NCI-H2081 treated with DMSO at 0.1 percent for 48 hours (cell line): ENCODE measurements at regions not wholly inside any gene's neighbourhood (a gene's known extent, or its start where the extent isn't known, plus 50 kb on each side); places are given as distances from the start of the nearest gene placed in this dataset.
A peak's percentile ranks its signal among the peaks of the same experiment; 100 is the strongest.

Source experiments
- DNase-seq: peaks from one replicate; lab custom pipeline; 2025; lab: John Stamatoyannopoulos, UW

DNA sequence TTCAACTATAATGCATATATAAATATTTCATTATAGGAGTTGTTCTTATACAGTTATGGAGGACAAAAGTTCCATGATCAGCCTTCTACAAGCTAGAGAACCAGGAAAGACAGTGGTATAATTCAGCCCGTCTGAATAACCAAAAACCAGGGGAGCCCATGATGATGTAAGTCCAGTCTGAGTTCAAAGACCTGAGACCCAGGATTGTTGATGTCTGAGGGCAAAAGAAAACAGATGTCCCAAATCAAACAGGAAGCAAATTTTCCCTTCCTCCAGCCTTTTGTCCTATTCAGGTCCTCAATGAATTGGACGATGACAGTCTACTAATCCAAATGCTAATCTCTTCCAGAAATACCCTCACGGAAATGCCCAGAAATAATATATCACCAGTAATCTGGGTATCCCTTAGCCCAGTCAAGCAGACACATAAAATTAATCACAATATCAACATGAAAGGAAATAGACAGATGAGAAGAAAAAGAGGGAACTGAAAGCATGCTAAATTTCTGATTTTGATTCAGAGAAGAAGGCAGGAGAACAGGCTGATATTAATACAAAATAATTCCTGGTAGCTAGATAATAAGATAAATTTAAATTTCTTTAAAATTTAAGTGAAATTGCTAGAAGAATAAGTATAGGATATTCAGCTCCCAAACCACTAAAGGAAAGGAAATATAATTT is 255.6 kb upstream of the CTAGE1 start:
- DNase-seq = no peak

DNA sequence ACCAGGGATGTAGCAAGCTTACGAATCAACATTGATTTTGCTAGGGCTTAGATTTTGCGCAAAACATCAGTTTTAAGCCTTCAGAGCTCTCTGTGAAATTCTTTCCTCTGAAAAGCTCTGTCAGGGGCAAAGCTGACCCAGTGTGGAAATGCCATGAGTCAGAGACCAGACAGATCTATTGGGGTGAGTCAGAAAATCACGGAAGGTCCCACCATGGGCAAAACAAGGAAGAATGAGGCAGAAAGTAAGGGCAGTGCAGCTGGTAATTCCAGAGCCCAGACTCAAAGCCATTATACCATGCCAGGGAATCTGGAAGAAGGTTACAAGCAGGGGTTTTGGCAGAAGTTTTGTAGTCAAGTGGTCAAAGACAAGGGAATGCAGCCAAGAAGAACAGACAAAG is 256.6 kb upstream of the CTAGE1 start:
- DNase-seq = no peak

DNA sequence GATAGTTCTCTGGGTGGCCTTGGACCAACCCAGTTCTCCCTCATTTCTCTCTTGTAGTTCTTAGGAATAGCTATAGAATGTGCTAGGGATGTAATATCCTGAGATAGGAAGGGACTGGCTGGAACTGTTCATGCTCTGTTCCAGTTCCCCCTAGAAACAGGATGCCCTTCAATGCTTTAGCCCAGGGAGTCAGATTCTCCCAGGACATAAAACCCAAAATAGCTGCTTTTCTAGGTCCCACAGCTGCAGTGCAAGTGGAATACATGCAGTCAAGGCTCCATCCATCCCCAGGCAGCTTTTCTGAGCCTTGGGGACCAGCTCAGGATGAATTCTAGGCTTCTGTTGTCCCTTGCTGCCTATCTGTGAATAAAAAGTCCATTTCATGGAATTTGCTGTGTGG is 257.3 kb upstream of the CTAGE1 start:
- no peak for DNase-seq

DNA sequence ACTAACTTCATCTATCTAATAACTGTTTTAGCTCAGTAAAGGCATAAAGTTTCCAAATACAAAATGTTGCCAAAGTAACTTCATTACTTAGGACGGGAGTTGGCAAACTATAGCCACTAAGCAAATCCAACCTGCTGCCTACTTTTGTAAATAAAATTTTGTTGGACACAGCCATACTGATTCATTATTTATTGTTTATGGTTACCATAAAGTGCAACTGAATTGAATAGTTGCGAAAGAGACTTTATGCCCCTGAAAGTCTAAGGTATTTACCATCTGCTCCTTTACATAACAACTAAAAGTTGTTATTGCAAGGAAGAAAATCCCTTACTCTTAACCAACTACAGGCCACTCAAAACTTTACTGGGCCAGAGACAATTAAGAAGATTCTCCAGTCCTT is 256.7 kb upstream of the RBBP8 start:
- DNase-seq = no peak

DNA sequence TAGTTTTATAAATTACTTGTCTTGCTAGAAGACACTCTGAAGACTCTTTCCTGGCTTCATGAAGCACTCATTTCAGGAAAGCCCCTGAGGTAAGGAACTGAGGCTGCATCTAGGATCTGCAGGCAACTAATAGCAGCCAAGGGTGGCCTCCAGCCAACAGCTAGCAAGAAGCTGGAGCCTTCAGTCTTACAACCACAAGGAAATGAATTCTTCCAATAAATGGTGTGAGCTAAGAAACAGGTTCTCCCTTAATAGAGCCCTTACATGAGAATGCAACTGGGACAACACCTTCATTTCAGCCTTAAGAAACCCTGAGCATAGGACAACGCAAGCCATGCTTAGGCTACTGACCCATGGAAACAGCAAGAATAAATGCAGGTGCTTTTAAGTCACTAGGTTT is 254.6 kb upstream of the RBBP8 start:
- no peak for DNase-seq

DNA sequence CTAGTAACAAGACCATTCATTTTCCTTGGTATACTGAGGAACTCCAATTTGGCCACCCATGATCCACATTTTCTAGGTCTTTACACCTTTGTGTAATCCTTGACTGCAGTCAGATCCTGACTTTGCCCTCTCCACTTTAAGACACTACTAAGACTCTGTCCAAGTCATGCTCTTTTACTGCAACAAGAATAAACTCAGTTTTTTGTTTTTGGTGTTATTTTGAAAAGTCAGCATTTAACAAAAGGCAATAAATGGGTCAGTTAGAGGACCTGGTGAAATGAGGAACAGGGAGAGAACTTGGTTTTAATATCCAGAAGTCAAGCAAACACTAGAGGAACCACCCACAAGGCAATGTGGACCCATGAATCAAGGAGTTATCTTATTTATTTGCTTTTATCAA is 252.2 kb upstream of the RBBP8 start:
- no peak for DNase-seq

DNA sequence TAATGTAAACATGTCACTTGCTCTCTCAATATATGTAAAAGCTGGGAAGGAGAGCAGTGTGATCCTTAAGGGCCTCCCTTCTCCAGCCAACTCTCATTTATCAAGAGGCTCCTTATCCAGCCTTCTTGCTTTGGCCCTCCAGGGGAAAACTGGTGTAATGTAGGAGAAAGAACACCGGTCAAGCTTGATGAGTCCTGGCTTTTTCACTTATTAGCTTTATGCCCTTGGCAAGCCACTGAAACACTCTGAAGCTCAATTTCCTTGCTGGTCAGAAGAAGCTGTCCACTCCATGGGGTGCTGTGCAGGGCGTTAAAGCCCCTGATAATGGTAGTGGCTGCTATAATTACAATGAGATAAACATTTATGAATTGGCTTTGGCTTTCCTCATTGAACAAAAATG is 251.2 kb upstream of the RBBP8 start:
- DNase-seq = no peak

DNA sequence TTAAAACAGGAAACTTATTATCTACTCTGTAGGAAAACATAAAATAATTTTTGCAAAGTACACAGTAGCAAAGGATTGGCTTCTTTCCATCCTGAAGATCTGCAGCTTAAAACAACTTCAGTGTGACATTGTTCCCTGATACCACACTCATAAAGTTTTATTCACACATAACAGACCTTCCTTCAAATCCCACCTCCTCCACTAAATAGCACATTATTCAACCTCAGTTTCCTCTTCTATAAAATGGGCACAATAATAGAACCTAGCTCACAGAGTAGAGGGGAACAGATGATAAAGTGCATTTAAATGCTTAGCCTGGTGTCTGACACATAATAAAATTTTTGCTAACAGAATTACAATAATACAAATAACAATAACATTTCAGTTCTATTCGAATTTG is 250.4 kb upstream of the RBBP8 start:
- DNase-seq = no peak

DNA sequence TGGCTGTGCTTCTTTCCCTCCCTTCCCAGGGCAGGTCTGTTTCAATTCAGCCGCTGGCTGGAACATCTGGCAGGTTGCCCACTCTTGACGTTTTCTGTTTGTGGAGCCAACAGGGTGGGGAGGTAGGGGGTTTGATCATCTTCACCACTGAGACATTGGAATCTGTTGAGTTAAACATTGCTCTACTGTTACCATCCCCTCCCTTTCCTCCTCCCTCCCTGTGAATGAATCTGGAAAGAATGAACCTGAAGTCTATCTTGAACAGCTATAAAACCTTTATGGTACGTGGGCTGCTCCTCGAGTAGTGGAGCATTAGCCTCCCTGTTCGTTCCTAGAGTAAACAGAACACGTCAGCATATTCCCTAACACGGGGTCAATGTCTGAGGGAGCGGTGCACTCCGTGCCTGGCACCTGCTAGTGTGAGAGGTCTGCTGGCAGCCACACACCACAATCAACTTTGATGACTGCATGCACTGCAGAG is 249.9 kb upstream of the RBBP8 start:
- peak; percentile 24 for DNase-seq

DNA sequence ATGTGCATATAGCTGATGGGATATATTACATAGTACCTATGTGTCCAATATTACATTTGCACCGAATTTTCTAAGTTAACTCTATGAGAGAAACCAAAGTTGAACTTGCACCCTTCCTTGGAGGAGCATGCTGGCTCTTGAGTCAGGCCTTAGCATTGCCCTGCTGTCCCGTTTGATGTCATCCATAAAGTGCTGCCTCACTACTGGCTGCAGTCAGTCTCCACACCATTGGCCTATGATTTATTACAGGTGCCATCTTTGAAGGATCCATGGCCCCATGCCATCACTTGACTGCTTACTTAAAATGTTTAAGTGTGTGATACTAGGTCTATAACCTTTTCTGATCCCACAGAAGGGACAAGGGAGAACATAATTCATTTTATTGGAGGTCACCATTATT is 249.3 kb upstream of the RBBP8 start:
- DNase-seq = no peak

DNA sequence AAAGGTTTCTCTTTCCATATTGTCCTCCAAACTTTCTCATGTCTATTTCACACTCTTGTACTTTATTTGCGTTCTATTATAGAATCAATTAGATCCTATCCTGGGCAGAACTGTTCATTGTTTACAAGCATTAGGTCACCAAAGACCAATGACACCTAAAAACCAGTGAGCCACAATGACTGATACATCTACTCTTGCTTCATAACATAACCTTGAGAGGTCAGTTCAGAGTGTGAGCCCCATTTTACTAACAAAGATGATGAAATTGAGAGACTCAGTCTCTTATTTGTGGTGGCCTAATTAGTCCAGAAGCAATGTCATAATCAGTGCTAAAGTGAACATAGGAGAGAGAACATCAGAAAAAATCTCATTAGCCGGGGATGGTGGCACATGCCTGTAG is 248.9 kb upstream of the RBBP8 start:
- no peak for DNase-seq

DNA sequence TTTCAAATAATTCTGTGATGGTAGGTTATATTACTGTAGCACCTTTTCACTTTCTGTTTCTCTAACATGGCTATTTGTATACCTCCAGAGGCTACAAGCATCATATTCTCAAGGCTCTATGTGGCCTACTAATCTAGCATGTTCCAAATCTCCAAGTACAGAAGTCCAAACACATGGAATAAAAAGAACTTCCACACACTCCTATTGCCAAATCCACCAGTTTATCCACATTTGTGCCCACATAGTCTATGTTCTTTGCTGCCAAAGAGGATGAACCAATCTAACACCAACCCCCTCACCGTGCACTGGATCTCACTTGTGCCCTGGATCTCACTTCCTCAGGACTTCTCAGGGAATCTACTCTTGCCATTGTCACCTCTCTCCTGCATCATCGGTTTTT is 247.3 kb upstream of the RBBP8 start:
- DNase-seq = no peak

DNA sequence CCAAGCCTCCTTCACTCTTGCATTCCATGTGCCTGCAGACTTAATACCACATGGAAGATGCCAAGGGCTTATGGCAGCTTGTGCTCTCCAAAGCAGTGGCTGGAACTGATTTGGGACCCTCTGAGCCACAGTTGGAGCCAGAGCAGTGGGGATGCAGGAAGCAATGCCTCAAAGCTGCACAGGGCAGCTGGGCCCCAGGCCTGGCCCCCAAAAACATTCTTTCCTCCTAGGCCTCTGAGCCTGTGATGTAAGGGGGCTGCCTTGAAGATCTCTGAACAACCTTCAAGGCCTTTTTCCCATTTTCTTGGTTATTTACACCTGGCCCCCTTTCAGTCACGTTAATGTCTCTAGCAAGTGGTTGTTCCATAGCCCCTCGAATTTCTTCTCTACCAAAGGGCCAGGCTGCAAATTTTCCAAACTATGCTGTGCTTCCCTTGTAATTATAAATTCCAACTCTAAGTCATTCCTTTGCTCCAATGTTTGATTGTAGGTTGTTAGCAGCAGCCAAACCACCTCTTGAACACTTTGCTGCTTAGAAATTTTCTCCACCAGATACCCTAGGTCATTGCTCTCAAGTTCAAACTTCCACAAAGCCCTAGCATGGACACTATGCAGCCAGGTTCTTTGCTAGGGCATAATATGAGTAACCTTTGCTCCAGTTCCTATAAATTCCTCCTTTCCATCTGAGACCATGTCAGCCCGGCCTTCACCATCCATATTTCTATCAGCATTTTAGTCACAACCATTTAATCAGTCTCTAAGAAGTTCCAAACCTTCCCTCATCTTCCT is 245.0 kb upstream of the RBBP8 start:
- no peak for DNase-seq

DNA sequence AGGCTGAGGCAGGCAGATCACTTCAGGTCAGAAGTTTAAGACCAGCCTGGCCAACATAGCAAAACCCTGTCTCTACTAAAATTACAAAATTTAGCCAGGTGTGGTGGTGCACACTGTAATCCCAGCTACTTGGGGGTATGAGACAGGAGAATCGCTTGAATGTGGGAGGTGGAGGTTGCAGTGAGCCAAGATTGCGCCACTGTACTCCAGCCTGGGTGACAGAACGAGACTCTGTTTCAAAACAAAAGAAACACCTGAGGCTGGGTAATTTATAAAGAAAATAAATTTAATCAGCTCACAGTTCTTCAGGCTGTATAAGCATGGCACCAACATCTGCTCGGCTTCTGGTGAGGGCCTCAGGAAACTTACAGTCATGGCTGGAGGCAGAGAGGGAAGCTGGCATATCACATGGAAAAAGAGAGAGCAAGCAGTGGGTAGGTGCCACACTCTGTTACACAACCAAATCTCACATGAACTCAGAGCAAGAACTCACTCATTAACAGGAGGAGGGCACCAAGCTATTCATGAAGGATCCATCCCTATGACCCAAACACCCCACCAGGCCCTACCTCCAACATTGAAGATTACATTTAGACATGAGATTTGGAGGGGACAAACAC is 244.1 kb upstream of the RBBP8 start:
- DNase-seq = no peak

DNA sequence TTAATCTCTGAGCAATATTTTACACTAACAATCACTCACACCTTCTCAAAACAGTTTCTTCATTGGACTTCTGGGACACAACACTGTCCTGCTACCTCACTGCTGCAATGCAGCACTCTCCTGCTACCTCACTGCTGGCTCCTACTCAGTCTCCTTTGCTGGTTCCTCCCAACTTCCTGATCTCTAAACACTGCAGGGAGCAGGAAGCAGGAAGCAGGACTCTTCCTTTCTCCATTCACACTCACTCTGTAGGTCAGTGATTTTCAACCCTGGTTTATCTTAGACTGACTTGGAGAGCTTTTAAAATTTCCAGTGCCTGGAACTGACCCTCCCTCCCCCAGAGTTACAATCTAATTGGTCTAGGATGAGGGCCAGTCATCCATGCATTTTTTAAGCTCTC is 243.4 kb upstream of the RBBP8 start:
- no peak for DNase-seq

DNA sequence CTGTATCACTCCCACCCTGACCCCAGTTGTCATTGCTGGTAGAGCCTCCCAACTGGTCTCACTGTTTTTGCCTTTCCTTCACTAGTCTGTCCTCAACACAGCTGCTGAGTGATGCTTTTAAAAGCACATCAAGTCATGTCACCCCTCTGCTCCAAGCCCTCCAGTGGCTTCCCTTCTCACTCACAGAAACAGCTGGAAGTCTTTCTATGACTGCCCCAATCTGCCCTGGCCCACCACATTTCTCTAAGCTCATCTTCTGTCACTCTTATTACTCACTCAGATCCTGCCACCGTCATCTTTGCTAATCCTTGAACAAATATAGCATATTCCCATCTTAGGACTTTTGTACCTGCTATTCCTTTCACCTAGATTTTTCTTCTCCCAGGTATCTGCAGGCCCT is 242.6 kb upstream of the RBBP8 start:
- DNase-seq = no peak

DNA sequence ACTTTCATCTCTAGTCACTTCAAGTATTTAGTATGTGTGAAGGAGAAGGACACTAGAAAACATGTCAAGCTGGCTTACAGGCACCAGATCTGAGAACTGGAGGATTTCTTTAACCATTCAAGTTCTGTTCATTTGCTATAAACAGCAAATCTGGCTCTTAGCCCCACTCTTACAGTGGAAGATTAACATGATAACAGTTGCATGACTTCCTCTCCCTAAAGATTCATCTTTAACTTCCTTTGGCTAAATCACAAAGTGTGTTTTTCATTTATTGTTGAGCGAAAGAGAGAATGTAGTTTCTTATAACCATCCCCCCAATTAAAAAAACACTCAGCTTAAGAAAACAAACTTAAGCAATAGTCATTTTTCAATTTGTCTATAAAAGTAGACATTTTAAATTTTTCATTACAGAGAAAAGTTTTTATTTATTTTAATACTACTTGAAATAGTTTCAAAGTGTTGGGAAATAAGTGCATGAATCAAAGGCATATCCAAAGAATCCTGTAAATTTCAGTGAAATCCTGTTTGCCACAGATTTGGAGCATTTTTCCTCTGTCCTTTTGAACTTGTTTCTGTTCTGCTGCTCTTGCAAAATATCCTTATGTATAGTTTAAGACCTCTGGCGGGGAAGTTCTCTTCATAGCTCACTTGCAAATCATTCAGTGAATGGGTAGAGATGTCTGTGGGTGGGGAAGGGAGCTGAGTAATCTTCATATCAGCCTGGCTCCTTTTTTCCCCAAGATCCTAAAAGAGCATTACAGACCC is 241.0 kb upstream of the RBBP8 start:
- DNase-seq = no peak

DNA sequence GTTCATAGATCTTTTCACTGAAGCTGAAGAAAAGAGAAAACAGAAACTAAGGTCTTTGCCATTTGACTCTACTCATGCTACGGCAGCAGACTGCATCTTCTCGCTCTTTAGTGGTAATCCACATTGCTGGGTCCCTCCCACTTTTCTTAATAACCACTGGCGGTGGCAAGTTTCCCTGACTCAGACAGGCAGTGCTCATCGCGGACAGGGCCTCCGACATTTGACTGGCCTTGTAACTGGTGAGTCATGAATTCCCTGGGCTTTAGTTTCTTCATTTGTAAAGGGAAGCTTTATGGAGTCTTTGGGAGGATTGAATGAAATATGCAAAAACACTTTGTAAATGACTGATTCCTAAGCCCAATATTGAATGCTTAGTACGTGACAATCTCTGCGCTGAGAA is 238.2 kb upstream of the RBBP8 start:
- DNase-seq = no peak

DNA sequence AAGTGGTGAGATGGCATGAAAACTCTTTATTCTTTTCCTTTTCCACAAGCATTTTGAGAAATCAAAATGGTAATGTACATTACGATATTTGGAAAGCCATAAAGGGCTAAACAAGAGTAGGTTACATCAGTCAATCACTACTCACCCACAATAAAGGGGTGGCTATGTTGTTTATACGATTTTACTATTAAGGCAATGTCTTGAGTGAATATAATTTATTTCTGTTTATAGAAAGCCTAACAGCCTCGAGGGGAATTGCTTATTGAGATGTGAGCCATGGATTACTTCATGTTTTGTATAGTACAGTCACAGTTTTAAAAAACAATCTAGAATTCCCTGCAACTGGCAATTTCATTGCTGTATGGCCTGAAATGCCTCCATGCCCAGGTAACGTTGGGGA is 237.5 kb upstream of the RBBP8 start:
- DNase-seq = no peak

DNA sequence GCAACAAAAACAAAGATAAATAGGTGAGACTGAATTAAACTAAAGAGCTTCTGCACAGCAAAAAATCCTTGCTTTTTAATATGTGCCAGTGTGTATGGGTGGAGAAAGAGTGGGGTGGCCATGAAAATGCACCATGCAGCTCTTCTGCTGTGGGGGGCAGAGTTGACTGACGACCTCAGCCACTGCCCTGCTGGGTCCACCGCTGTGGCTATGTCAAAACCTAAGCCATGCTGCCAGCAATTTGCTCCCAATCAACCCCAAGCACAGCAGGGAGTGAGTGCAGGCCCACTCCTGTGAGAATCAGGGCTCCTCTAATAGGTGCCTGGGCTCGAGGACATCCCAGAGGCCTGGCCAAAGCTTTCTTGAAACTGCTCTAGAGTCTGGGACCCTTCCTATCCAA is 235.6 kb upstream of the RBBP8 start:
- DNase-seq = no peak

DNA sequence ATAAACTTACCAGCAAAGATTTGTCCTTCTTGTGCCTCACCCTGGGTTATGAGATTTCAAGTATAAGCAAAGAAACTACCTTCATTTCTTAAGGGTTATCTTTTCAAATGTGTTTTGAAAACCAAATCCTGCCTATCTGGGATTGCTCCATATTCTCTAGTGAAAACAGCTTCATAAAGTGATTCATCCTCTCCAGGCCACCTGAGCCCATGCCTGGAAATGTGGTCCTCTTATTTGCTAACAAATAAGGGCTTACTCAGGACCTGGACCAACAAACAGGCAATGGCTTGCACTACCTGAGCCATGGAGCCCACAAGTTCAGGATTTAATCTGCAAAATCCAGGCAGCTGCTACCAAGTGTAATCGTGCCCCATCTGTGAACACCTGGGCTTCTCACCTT is 234.4 kb upstream of the RBBP8 start:
- no peak for DNase-seq

DNA sequence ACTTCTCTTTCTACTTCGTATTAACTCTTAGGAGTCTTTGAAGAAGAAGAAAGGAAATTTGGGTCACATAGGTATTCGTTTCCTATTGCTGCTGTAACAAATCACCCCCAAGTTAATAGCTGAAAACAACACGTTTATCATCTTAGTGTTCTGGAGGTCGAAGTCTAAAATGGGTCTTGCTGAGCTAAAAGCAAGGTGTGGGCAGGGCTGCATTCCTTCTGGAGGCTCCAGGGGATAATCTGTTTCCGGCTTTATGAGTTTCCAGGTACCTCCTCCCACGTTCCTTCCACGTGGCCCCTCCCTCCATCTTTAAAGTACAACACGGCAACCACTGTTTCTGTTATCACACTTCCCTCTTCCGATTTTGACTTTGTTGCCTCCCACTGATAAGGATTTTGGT is 233.5 kb upstream of the RBBP8 start:
- DNase-seq = no peak

DNA sequence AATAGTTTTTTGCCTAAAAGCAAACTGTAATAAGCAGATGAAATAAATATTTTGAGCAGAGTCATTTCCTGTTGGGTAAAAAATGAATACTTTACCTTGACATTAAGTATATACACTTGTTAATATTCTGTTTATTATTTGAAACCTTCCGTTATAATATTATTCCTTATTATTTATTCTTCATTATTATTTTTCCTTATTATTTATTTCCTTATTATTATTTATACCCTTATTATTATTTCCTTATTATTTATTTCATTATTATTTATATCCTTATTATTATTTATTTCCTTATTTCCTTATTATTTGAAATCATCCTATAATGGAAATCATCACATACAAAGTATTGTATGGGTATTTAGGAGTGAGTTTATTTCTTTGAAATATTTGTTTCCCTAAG is 232.2 kb upstream of the RBBP8 start:
- no peak for DNase-seq
